ENCODE measurements at regions not wholly inside any gene's neighbourhood (a gene's known extent, or its start where the extent isn't known, plus 50 kb on each side); places are given as distances from the start of the nearest gene placed in this dataset.

DNA sequence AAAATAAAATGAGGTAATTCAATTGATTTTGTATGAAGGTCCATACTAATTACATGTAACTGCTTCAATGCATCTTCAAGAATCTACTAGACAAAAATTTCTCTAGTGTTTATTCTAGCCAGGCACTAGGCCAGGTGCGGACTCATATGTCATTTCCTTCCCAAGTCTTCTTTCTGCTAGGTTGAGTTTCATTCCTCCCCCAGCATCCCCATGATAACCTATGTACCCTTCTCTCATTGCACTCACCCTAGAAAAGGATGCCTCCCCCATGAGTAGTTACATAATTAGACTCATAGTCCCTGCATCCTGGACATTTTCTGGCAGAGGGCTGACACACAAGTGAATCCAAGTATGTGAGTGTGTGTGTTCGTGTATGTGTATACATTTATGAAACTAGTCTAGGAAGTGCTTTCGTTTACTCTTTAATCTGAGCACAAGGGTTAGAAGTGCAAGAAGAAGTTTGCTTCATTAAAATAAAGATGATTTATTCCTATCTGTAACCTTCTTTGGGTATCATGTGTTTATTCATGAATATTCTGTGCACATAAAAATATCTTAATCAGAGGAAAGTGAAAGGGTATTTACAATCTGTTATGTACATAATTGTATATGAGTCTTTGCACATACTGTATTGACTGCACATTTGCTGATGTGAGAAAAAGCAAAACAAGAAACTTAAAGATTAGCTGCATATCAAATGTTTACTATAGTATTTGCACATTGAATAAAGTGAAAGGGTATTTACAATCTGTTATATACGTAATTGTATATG lies 585.6 kb upstream of the ZNF717 start:
- TF ChIP-seq POLR2A (IDR thresholded peaks at IDR 0.05): no peak
- TF ChIP-seq, protein P1, sequence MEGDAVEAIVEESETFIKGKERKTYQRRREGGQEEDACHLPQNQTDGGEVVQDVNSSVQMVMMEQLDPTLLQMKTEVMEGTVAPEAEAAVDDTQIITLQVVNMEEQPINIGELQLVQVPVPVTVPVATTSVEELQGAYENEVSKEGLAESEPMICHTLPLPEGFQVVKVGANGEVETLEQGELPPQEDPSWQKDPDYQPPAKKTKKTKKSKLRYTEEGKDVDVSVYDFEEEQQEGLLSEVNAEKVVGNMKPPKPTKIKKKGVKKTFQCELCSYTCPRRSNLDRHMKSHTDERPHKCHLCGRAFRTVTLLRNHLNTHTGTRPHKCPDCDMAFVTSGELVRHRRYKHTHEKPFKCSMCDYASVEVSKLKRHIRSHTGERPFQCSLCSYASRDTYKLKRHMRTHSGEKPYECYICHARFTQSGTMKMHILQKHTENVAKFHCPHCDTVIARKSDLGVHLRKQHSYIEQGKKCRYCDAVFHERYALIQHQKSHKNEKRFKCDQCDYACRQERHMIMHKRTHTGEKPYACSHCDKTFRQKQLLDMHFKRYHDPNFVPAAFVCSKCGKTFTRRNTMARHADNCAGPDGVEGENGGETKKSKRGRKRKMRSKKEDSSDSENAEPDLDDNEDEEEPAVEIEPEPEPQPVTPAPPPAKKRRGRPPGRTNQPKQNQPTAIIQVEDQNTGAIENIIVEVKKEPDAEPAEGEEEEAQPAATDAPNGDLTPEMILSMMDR (IDR thresholded peaks at IDR 0.05): no peak

Measured in Peyer's patch (tissue), 4 donors.